Ishikawa (cell line): ENCODE measurements at regions not wholly inside any gene's neighbourhood (a gene's known extent, or its start where the extent isn't known, plus 50 kb on each side); places are given as distances from the start of the nearest gene placed in this dataset.

ENCODE experiments used
- CREB1 ChIP-seq: IDR thresholded peaks from 2 replicates; pipeline ENCODE4 v1.6.1; 2012; ENCODE audit warnings: low read depth
- EP300 ChIP-seq: IDR thresholded peaks from 2 replicates; pipeline ENCODE4 v1.6.1; 2012; ENCODE audit warnings: borderline replicate concordance
- MAX ChIP-seq: IDR thresholded peaks from 2 replicates; pipeline ENCODE4 v1.6.1; 2012
- RAD21 ChIP-seq: IDR thresholded peaks from 2 replicates; pipeline ENCODE4 v1.6.1; 2012; ENCODE audit warnings: low read depth
- TAF1 ChIP-seq: IDR thresholded peaks from 2 replicates; pipeline ENCODE4 v1.6.1; 2012; ENCODE audit warnings: low read depth, mild to moderate bottlenecking
- TCF12 ChIP-seq: IDR thresholded peaks from 2 replicates; pipeline ENCODE4 v1.6.1; 2012; ENCODE audit warnings: low read depth
- USF1 ChIP-seq: IDR thresholded peaks from 2 replicates; pipeline ENCODE4 v1.6.1; 2012
- YY1 ChIP-seq: IDR thresholded peaks from 2 replicates; pipeline ENCODE4 v1.6.1; 2012; ENCODE audit warnings: low read depth
- ZBTB7A ChIP-seq: IDR thresholded peaks from 2 replicates; pipeline ENCODE4 v1.6.1; 2012; ENCODE audit warnings: low read depth

- no peak for TF ChIP-seq EP300
- TF ChIP-seq CREB1 = no peak
- TF ChIP-seq RAD21 = no peak
- no peak for TF ChIP-seq YY1
- TF ChIP-seq MAX = no peak
- no peak for TF ChIP-seq TAF1
- TF ChIP-seq TCF12 = no peak
- TF ChIP-seq ZBTB7A = no peak
- no peak for TF ChIP-seq USF1
Observed at GRCh38 chr1:118828038-118828437, 160.1 kb downstream of the TBX15 start.
